Prostate gland (tissue), 2 donors: ENCODE measurements at regions not wholly inside any gene's neighbourhood (a gene's known extent, or its start where the extent isn't known, plus 50 kb on each side); places are given as distances from the start of the nearest gene placed in this dataset.

Source experiments
- DNase-seq: peaks from one replicate; pipeline ENCODE4 v3.0.0-alpha.2; 2019; ENCODE audit warnings: low spot score
- H3K27ac ChIP-seq, 2 donors: fragments of 200-600 bp; sonication (generic); 2 replicates each; pipeline ENCODE4 v1.5.1; 2017 to 2019
- H3K27me3 ChIP-seq: fragments of 200-600 bp; sonication (generic); replicated peaks from 2 replicates; pipeline ENCODE4 v1.5.1; 2019; ENCODE audit not compliant: insufficient read depth
- H3K36me3 ChIP-seq, 2 donors: fragments of 200-600 bp; sonication (generic); 1 replicate in 1 of 2; 2 replicates in 1 of 2; pipeline versions ENCODE4 v1.5.1 to v1.8.1; 2017 to 2019
- H3K4me1 ChIP-seq: fragments of 200-600 bp; sonication (generic); replicated peaks from 2 replicates; pipeline ENCODE4 v1.5.1; 2019
- H3K4me3 ChIP-seq, 2 donors: fragments of 200-600 bp; sonication (generic); 2 replicates each; pipeline ENCODE4 v1.5.1; 2017 to 2019
- H3K9me3 ChIP-seq: fragments of 200-600 bp; sonication (generic); 2 replicates; pipeline ENCODE4 v1.5.1; 2017
- CTCF ChIP-seq, 4 experiments: fragments of 200-600 bp in 2 of 4; fragments of 450-650 bp in 2 of 4; sonication (generic) in 2 of 4; IDR thresholded peaks; 1 replicate in 3 of 4; 2 replicates in 1 of 4; pipeline ENCODE4 v1.5.1; 2016 to 2019; ENCODE audit warnings: antibody characterized with exemption in 4 of 4, mild to moderate bottlenecking in 2 of 4, moderate library complexity in 2 of 4
- POLR2A ChIP-seq: fragments of 450-650 bp; IDR thresholded peaks from one replicate; pipeline ENCODE4 v1.6.1; 2016; ENCODE audit warnings: antibody characterized with exemption, mild to moderate bottlenecking
- POLR2AphosphoS5 ChIP-seq: sonication (generic); formaldehyde crosslinking; IDR thresholded peaks from one replicate; pipeline ENCODE4 v1.6.1; 2017; ENCODE audit warnings: antibody characterized with exemption
- WGBS: methylation state at CpG from one replicate; pipeline ENCODE4 v1.1.5; 2018; 5-methylcytosine and 5-hydroxymethylcytosine counted together
- intact Hi-C: fragments of 100-400 bp; cut with DNase I; formaldehyde crosslinking; loops from one replicate; pipeline ENCODE4 v1.14.2; 2022

GRCh38 chr6:113461153-113461932 lies 395.8 kb upstream of the MARCKS start:
- Histone ChIP-seq H3K4me1 (no peaks in the 10 kb centered on the region), H3K27ac (no peak overlapping the region), H3K36me3 (no peaks in the 10 kb centered on the region), H3K4me3 (no peak overlapping the region), H3K9me3 (no peaks in the 10 kb centered on the region), H3K27me3 (no peaks in the 10 kb centered on the region)
- TF ChIP-seq POLR2A (no peak), CTCF (IDR thresholded peaks at IDR 0.05) (no peak), POLR2AphosphoS5 (no peak)
- WGBS: 81% methylated on average over 4 of the region's 4 CpGs
- intact Hi-C loops: no loop called here
- DNase-seq: no peak

- no peak for TF ChIP-seq POLR2A
- TF ChIP-seq CTCF (IDR thresholded peaks at IDR 0.05): no peak
- TF ChIP-seq POLR2AphosphoS5: no peak
- H3K36me3 ChIP-seq: no peaks in the 10 kb centered on the region
- no peaks in the 10 kb centered on the region for H3K9me3 ChIP-seq
- 79% methylated on average over 3 of the region's 3 CpGs for WGBS
- H3K27me3 ChIP-seq: no peaks in the 10 kb centered on the region
- no peak overlapping the region for H3K27ac ChIP-seq
- intact Hi-C loops: no loop called here
- DNase-seq: no peak
- no peak overlapping the region for H3K4me3 ChIP-seq
- no peaks in the 10 kb centered on the region for H3K4me1 ChIP-seq
These were observed 392.6 kb upstream of the MARCKS start for GRCh38 chr6:113464536-113464935.

GRCh38 chr6:113464960-113465359 lies 392.2 kb upstream of the MARCKS start:
- no peaks in the 10 kb centered on the region for H3K9me3 ChIP-seq
- H3K4me3 ChIP-seq: no peak overlapping the region
- H3K4me1 ChIP-seq: no peaks in the 10 kb centered on the region
- H3K36me3 ChIP-seq: no peaks in the 10 kb centered on the region
- H3K27ac ChIP-seq: no peak overlapping the region
- no peak for TF ChIP-seq POLR2A
- no peak for TF ChIP-seq CTCF (IDR thresholded peaks at IDR 0.05)
- TF ChIP-seq POLR2AphosphoS5: no peak
- H3K27me3 ChIP-seq: no peaks in the 10 kb centered on the region
- intact Hi-C loops: no loop called here
- 82% methylated on average over 3 of the region's 3 CpGs for WGBS
- DNase-seq: no peak

GRCh38 chr6:113466526-113466925 lies 390.6 kb upstream of the MARCKS start:
- WGBS: 39% methylated on average over 4 of the region's 4 CpGs
- intact Hi-C loops: no loop called here

More at GRCh38 chr6:113466526-113466925, 390.6 kb upstream of the MARCKS start:
- Histone ChIP-seq H3K27ac (no peak overlapping the region), H3K9me3 (no peaks in the 10 kb centered on the region), H3K4me3 (no peak overlapping the region), H3K4me1 (no peaks in the 10 kb centered on the region), H3K36me3 (no peaks in the 10 kb centered on the region), H3K27me3 (no peaks in the 10 kb centered on the region)
- no peak for DNase-seq
- no peak for TF ChIP-seq POLR2AphosphoS5
- no peak for TF ChIP-seq POLR2A
- TF ChIP-seq CTCF (IDR thresholded peaks at IDR 0.05): no peak
